Heart right ventricle (tissue), 16 donors: ENCODE measurements at regions not wholly inside any gene's neighbourhood (a gene's known extent, or its start where the extent isn't known, plus 50 kb on each side); places are given as distances from the start of the nearest gene placed in this dataset.

Experiments used
- ATAC-seq, 8 donors: fragments of 200-7000 bp; cut with Tn5 transposase; one replicate each; pipeline ENCODE4 v1.9.1; 2020; ENCODE audit warnings: mild to moderate bottlenecking in 8 of 8, moderate library complexity in 8 of 8, moderate number of reproducible peaks in 1 of 8
- DNase-seq, 2 donors: peaks; one replicate each; pipeline ENCODE4 v3.0.0-alpha.2; 2020
- H3K27ac ChIP-seq, 10 donors: fragments of 200-600 bp; sonication (generic) in 2 of 10; one replicate each; pipeline versions ENCODE4 v1.5.0 to v1.8.0; 2020 to 2022; ENCODE audit warnings: mild to moderate bottlenecking in 3 of 10
- H3K27me3 ChIP-seq, 7 donors: fragments of 200-600 bp; one replicate each; pipeline ENCODE4 v1.8.0; 2021 to 2022; ENCODE audit warnings: mild to moderate bottlenecking in 2 of 7
- H3K36me3 ChIP-seq, 9 donors: fragments of 200-600 bp; sonication (generic) in 1 of 9; one replicate each; pipeline versions ENCODE4 v1.5.0 to v1.8.0; 2020 to 2022; ENCODE audit warnings: mild to moderate bottlenecking in 2 of 9
- H3K4me1 ChIP-seq, 9 donors: fragments of 200-600 bp; sonication (generic) in 1 of 9; one replicate each; pipeline versions ENCODE4 v1.5.0 to v1.8.0; 2020 to 2022; ENCODE audit warnings: mild to moderate bottlenecking in 4 of 9
- H3K4me3 ChIP-seq, 10 donors: fragments of 200-600 bp; sonication (generic) in 2 of 10; one replicate each; pipeline versions ENCODE4 v1.5.0 to v1.8.0; 2020 to 2022; ENCODE audit warnings: mild to moderate bottlenecking in 7 of 10, moderate library complexity in 2 of 10
- H3K9me3 ChIP-seq, 11 donors: fragments of 200-600 bp in 10 of 11; sonication (generic) in 2 of 11; one replicate each; pipeline versions ENCODE4 v1.5.0 to v1.8.0; 2013 to 2022; ENCODE audit warnings: mild to moderate bottlenecking in 2 of 11, control low read depth in 1 of 11, moderate library complexity in 1 of 11
- WGBS, 2 donors: extraction: QIAGEN DNeasy Blood & Tissue Kit; methylation state at CpG; one replicate each; pipeline ENCODE4 v1.1.7; 2013; ENCODE audit warnings: inconsistent platforms in 1 of 2; 5-methylcytosine and 5-hydroxymethylcytosine counted together
- intact Hi-C, 10 donors: fragments of 100-400 bp; cut with DNase I; formaldehyde crosslinking; loops; one replicate each; pipeline versions ENCODE4 v1.11.1 to v1.14.2; 2022
- TF ChIP-seq, protein P1 (sequence below), 9 donors: fragments of 200-600 bp; sonication (generic) in 2 of 9; IDR thresholded peaks; one replicate each; pipeline versions ENCODE4 v1.5.0 to v1.8.0; 2021 to 2022; ENCODE audit warnings: antibody characterized with exemption in 9 of 9, mild to moderate bottlenecking in 5 of 9, moderate library complexity in 1 of 9
- donor health status: Arrhythmogenic right ventricular cardiomyopathy.
- donor health status: ischemic (EF 13 %, LVEDD 7.1; RV severe dilation, severe dysfunction).
- donor health status: healthy with polysubstance abuse.
- donor health status: DM: no; HTN: yes; CAD: no.
- donor health status: DM: no; HTN: no; CAD: no.
- donor health status: ischemic (EF 25% LVEDD 6.9; RV normal size, moderate dysfunction).
- donor health status: ischemic (EF 25% LVEDD 5.7; RV mildly dilated, moderate dysfunction).
- donor health status: healthy.
- donor health status: DM: yes; HTN: yes; CAD: no.
- donor health status: Ischemic cardiomyopathy.
- donor health status: ischemic (EF 35%, LVEDD 5.7; RV mildly dilated, moderate dysfunction).
- donor health status: nonischemic (EF 11% LVEDD 7.7; RV severe dilation, severe dysfunction).
- donor health status: DM: yes; HTN: yes; CAD: no.
- donor health status: PGD.
- donor health status: ischemic (EF 29% LVEDD 5.4; RV normal size, mild dysfunction).
- donor health status: nonischemic (EF 23%, LVEDD 6.1; RV moderate dilation, normal function).

DNA sequence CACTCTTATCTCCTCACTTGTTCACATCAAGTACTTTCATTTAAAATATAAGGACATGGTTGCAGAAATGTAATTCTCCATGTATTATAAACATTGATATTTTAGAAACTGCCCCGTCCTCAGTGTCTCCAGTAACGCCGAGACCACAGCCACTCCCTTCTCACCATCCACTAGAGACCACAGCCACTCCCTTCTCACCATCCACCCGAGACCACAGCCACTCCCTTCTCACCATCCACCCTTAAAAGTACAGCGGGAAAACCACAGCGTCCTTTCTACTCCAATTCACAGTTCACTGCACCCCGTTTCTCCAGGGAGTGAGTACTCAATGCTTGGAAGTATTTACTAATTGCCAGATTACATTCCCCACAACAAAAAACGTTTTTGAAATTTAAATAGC, 1452.2 kb upstream of the ACVR2A start:
- ATAC-seq (no peak), DNase-seq (no peak)
- intact Hi-C loops, result no loop called here
- TF ChIP-seq, protein P1, sequence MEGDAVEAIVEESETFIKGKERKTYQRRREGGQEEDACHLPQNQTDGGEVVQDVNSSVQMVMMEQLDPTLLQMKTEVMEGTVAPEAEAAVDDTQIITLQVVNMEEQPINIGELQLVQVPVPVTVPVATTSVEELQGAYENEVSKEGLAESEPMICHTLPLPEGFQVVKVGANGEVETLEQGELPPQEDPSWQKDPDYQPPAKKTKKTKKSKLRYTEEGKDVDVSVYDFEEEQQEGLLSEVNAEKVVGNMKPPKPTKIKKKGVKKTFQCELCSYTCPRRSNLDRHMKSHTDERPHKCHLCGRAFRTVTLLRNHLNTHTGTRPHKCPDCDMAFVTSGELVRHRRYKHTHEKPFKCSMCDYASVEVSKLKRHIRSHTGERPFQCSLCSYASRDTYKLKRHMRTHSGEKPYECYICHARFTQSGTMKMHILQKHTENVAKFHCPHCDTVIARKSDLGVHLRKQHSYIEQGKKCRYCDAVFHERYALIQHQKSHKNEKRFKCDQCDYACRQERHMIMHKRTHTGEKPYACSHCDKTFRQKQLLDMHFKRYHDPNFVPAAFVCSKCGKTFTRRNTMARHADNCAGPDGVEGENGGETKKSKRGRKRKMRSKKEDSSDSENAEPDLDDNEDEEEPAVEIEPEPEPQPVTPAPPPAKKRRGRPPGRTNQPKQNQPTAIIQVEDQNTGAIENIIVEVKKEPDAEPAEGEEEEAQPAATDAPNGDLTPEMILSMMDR (IDR thresholded peaks at IDR 0.05), result no peak
- H3K27me3 ChIP-seq, result no peaks in the 10 kb centered on the region
- H3K9me3 ChIP-seq, result no peaks in the 10 kb centered on the region
- no peak overlapping the region for H3K27ac ChIP-seq
- H3K4me1 ChIP-seq, result no peaks in the 10 kb centered on the region
- 71 to 77% methylated on average over 8 of the region's 8 CpGs for WGBS, 2 donors
- no peak overlapping the region for H3K4me3 ChIP-seq
- no peaks in the 10 kb centered on the region for H3K36me3 ChIP-seq

DNA sequence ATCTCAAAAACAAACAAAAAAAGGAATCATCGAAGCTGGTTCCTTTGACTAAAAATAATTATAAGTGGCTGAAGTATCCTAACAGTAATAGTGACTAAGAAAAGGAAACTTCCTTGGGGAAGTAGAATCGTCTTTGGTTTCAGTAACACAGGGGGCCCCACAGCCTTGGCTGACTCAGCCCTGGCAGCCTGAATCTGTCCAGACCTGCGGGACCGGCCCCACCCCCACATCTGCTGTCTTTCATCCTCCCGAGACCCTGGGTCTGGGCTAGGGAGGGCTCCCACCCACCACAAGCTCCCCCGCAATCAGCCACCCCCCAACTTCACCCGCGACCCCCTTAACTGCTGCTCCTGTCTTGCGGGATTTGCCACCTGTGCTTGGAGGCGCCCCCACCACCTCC, 1452.6 kb upstream of the ACVR2A start:
- Histone ChIP-seq H3K36me3 (no peaks in the 10 kb centered on the region), H3K27me3 (no peaks in the 10 kb centered on the region), H3K4me1 (no peaks in the 10 kb centered on the region), H3K4me3 (no peak overlapping the region), H3K9me3 (no peaks in the 10 kb centered on the region), H3K27ac (no peak overlapping the region)
- ATAC-seq (no peak), DNase-seq (no peak)
- WGBS, 2 donors, result 83 to 91% methylated on average over 10 of the region's 10 CpGs
- intact Hi-C loops, result no loop called here
- TF ChIP-seq, protein P1 (IDR thresholded peaks at IDR 0.05), result no peak

DNA sequence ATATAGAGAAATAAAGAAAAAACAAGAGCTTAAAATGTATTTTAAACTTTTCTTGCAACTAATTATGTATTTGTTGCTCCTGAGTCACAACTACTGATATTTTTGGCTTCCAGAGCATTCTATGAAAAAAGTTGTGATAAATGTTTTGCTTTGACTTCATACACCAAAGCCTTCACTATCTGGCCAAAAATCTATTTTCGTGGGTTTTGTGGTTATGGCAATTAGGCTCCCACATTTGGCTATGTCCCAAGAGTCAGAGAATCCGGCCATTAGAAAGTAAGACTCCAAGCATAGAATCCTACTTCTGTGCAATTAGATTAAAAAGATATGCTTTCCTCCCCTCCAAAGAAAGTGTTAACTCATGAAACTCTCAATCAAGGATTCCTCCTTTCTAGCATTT, 1456.1 kb upstream of the ACVR2A start:
- ATAC-seq (no peak), DNase-seq (no peak)
- no peaks in the 10 kb centered on the region for H3K9me3 ChIP-seq
- intact Hi-C loops, result no loop called here
- no peak overlapping the region for H3K4me3 ChIP-seq
- TF ChIP-seq, protein P1 (IDR thresholded peaks at IDR 0.05), result no peak
- no peak overlapping the region for H3K27ac ChIP-seq
- no peaks in the 10 kb centered on the region for H3K4me1 ChIP-seq
- no peaks in the 10 kb centered on the region for H3K27me3 ChIP-seq
- WGBS, 2 donors, result 61 to 79% methylated on average over 2 of the region's 2 CpGs
- H3K36me3 ChIP-seq, result no peaks in the 10 kb centered on the region

DNA sequence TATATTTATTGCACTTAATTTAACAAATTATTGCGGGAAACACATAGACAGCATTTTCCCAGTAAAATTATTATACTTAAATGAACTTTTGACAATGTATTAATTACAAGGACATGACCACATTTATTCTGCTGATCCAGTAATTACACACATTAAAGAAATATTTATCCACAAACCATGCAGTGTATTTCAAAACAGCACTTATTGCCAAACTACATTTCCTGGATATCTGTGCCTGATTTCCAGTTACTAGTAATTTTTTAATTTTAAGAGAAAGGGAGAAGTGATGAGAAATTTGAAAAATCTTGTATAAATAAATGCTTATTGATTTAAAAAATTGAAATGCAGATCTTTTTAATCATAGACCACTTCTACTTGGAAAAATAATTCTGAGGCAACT, 1458.7 kb upstream of the ACVR2A start:
- Histone ChIP-seq H3K27me3 (no peaks in the 10 kb centered on the region), H3K27ac (no peak overlapping the region), H3K4me3 (no peak overlapping the region), H3K36me3 (no peaks in the 10 kb centered on the region), H3K4me1 (no peaks in the 10 kb centered on the region), H3K9me3 (no peaks in the 10 kb centered on the region)
- 92 to 94% methylated on average over 1 of the region's 1 CpG for WGBS, 2 donors
- no peak for ATAC-seq
- TF ChIP-seq, protein P1 (IDR thresholded peaks at IDR 0.05), result no peak
- no peak for DNase-seq
- intact Hi-C loops, result no loop called here

DNA sequence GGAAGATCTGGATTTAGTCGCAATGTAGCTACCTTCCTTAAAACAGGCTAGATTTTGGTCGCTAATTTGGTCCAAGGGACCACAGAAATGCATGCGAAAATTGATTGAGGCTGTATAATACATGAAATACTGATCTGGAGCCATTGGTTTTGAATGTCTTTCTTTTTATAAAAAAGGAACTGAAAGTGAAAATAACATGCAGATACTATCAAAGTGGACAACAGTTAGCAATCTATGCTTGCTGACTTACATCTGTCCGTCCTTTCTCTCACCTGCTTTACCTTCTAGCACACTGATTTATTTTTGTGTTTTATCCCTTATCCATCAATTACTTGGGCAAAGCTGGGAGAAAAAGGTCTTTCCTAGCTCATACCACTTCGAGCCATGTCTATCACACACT, 1459.8 kb upstream of the ACVR2A start:
- intact Hi-C loops, result no loop called here
- TF ChIP-seq, protein P1 (IDR thresholded peaks at IDR 0.05), result no peak
- Histone ChIP-seq H3K27ac (no peak overlapping the region), H3K4me1 (no peaks in the 10 kb centered on the region), H3K27me3 (no peaks in the 10 kb centered on the region), H3K9me3 (no peaks in the 10 kb centered on the region), H3K36me3 (no peaks in the 10 kb centered on the region), H3K4me3 (no peak overlapping the region)
- WGBS, 2 donors, result 87 to 91% methylated on average over 5 of the region's 5 CpGs
- no peak for ATAC-seq
- DNase-seq, result no peak
